ENCODE measurements at regions not wholly inside any gene's neighbourhood (a gene's known extent, or its start where the extent isn't known, plus 50 kb on each side); places are given as distances from the start of the nearest gene placed in this dataset.

DNA sequence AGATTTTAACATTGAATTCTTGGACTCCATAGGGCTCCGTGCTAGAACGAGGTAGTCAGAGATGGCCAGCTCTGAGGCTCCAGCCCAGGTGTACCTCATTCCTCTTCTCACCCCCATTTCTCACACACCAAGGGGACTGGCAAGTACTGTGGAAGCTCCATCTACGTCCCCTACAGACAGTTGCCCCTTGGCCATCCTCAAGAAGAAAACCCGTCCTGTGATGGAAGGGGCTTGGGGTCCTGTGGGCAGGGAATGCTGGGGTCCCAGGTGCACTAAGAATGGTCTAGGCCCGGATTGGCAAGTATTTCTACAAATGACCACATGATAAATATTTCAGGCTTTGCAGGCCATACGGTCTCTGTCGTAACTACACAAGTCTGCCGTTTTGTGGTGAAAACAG lies 110.3 kb downstream of the PDCL3 start:
- FAIRE-seq (no peak), DNase-seq (ENCODE audit: insufficient read length, low spot score) (no peak)
- no peak for TF ChIP-seq POLR2A (IDR thresholded peaks at IDR 0.05; ENCODE audit: low read depth, low read length)

DNA sequence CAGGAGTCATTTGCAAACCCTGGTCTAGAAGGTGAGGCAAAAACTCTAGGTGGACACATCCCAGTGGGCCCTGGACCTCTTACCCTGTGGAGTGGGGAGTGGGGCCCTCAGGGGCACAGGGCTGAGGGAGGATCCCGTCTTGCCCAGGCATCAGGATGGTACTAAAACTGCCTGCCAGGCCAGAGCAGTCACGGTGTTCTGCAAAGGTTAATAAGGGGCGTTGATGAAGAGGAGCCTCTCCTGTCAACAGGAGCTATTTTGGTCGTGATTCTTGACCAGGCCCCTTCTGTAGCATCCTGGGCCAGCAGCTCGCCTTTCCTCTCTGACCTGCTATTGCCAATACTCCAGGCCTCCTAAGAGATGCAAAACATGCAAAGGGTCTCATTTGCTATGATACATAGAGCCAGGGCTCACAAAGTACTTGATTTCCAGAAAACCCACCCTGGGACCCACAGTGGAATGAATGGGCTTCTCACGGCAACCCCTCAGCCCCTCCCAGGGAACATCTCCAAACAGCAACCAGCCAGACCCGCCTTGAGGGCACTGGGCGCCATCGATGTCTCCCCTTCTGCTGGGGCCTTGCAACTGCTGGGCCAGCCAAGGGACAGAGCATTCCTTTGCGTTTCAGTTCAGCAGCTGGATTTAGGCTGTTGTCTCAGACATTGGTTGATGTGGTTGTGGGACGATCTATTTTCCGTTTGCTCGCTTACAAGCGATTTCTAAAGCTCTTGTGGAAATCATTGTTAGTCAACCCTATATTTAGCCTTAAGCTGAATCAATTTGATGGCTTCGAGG lies 111.1 kb downstream of the PDCL3 start:
- TF ChIP-seq POLR2A (IDR thresholded peaks at IDR 0.05; ENCODE audit: low read depth, low read length) = no peak
- DNase-seq (ENCODE audit: insufficient read length, low spot score) (no peak), FAIRE-seq (no peak)

DNA sequence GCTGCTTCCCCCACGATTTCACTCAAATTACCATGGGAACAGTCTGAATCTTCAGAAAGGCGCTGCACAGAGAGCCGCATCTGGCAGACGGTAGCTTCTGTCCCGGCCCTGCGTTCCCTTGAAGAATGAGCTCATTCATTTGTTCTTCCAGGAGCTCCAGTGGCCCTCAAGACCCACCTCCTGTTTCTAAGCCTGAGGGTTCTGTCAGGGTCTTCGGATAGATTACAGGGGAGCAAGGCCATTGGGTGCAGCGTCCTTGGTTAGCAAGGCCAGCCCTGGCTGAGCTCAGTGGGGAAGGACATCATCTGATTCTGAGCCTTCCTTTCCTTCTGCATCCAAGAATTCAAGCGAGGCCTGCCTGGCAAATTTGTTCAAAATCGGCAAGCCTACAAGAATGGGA lies 111.9 kb downstream of the PDCL3 start:
- no peak for DNase-seq (ENCODE audit: insufficient read length, low spot score)
- TF ChIP-seq POLR2A (IDR thresholded peaks at IDR 0.05; ENCODE audit: low read depth, low read length) = no peak
- FAIRE-seq = no peak

DNA sequence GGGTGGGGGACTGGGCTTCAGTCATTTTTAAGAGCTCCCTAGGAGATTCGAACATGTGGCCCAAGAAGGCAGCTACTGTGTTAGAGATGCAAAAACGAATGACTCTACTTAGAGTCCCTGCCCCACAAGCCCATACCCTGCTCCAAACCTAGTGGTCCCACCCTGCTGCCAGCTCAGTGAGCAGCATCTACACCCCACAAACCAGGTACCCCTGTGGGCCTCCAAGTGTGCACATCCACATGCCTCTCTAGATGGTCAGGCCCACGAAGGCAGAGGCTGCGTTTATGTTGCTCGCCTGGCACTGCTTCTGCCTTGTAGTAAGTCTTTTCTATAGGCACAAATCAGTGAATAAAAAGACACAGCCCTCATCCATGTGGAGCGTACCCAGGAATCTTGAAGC lies 112.6 kb downstream of the PDCL3 start:
- no peak for TF ChIP-seq POLR2A (IDR thresholded peaks at IDR 0.05; ENCODE audit: low read depth, low read length)
- FAIRE-seq = no peak
- DNase-seq (ENCODE audit: insufficient read length, low spot score) = no peak

DNA sequence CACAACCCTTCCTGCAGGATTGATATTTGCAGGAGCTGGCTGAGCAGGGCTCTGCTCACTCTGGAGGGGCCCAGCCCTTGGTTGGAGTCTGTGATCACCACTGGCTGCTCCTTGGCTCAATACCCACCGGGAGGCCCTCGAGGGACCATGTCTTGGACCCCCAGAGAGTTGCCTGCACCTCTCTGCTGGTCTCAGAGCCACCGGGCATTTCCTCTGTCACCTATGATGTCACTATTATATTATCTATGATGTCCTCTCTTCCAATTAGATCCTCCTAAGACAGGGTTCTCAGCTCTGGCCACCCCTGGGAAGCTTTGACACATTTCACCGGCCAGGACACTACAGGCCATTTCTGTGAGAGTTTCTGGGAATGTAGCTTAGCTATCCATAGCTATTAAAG lies 113.1 kb downstream of the PDCL3 start:
- TF ChIP-seq POLR2A (IDR thresholded peaks at IDR 0.05; ENCODE audit: low read depth, low read length) = no peak
- DNase-seq (ENCODE audit: insufficient read length, low spot score) = no peak
- FAIRE-seq = no peak

DNA sequence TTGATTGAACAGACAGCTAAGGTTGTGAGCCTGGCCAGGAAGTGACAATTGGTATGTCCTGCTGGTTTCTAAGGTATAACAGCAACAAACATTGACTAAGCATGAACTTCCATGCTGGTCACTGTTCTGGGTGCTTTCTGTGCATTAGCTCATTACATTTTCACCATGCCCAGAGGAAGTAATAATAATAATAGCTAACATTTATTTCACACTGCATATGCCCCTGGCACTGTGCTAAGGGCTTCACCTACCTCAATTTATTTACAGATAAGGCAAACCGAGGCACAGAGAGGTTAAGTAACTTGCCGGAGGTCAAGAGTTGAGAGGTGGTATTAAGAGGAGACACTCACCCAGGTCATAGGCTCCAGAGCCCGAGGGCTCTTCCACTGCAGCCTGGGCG lies 113.6 kb downstream of the PDCL3 start:
- DNase-seq (ENCODE audit: insufficient read length, low spot score) (no peak), FAIRE-seq (no peak)
- TF ChIP-seq POLR2A (IDR thresholded peaks at IDR 0.05; ENCODE audit: low read depth, low read length) = no peak

DNA sequence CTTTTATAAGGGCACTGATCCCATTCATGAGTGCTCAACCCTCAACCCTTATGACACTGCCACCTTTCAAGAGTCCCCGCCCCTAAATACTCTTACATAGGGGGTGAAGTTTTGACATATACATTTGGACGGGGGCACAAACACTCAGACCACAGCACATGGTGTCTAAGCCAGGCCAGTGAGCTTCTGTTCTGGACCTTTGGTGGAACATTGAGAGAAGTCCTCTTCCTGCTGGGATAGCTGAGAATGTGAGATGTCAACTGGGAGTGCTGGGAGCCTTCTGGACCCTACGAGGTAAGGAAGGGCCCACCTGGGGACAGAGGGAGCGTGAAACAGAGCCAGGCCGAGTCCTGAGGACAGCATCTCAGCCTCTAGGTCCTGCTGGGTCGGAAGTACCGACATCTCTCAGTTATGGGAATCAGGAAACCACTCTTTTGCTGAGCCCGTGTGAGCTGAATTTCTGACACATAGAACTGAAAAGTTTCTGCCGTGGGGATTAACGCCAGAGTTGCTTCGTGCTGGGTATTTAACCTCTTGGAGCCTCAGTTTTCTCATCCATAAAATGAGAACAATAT lies 114.9 kb downstream of the PDCL3 start:
- no peak for TF ChIP-seq POLR2A (IDR thresholded peaks at IDR 0.05; ENCODE audit: low read depth, low read length)
- DNase-seq (ENCODE audit: insufficient read length, low spot score) (no peak), FAIRE-seq (no peak)

DNA sequence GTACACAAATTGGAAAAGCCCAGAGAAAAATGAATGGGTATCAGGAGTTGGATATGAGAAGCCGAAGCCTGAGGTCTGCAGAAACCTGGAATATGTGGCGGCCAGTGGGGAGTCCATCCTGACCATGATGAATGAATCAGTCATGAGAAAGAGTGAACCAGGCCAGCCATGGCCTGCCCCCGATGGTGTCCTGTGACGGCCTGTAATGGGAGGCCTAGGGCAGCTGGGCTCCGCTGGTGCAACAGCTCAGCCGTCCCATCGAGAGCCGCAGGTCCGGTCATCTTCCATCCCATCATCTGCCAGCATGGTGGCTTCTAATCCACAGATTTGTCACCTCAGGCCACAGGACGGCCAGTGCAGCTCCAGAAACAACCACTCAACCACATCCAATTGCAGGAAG lies 116.4 kb downstream of the PDCL3 start:
- no peak for TF ChIP-seq POLR2A (IDR thresholded peaks at IDR 0.05; ENCODE audit: low read depth, low read length)
- no peak for FAIRE-seq
- no peak for DNase-seq (ENCODE audit: insufficient read length, low spot score)

DNA sequence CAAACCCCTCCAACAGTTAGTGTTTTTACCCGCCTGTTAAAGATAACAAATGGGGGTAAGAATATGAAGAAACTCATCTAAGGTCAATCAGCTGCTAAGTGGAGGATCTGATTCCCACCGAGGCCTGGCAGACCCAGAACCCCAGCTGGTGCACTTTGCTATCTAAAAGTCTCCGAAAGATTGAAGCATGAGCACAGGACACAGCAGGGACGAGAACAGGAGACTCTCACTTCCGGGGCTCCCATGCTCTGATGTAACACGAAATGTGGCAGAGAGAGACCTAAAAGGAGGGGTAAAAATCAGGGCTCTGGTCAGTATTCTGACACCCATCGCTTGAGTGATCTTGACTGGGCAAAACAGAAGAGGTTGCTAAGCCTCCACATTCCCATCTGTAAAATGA lies 119.7 kb downstream of the PDCL3 start:
- TF ChIP-seq POLR2A (IDR thresholded peaks at IDR 0.05; ENCODE audit: low read depth, low read length) = no peak
- FAIRE-seq = no peak
- no peak for DNase-seq (ENCODE audit: insufficient read length, low spot score)

DNA sequence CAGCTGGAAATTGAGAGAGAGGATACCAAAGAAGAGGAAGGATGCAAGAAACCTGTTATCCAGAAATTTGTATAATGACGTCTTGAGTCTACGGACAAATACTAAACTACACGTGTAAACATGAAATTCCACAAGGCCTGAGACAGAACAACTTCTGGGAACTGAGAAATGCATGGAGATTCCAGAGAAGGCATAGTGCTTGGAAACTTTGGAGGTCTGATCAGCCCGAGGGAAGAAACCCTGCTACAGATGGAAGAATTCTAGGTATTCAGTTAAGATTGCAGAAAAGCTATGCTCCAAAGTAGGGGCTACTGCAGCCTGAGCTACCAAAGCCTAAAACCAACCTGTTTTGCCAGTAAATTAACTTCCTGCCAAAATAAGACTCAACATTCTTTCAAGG lies 120.4 kb downstream of the PDCL3 start:
- no peak for TF ChIP-seq POLR2A (IDR thresholded peaks at IDR 0.05; ENCODE audit: low read depth, low read length)

DNA sequence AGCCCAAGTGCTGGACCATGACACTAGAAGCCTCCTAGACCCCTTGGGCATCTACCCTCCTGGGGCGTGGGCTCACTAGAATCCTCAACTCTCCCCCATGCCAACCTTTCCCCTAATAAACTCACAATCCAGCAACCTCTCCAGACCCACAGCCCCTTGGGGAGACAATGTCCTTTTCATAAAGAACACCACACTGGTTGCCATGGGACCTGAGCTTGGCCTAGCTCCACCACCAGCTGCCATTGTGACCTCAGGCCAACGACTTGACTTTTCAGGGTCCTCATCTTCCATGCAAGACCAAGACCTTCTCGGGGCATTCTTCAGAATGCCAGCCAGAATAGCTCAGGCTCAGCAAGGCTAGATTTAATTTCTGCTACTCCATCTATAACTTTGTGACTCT lies 128.1 kb upstream of the NPAS2 start:
- FAIRE-seq (no peak), DNase-seq (ENCODE audit: insufficient read length, low spot score) (no peak)
- TF ChIP-seq POLR2A (IDR thresholded peaks at IDR 0.05; ENCODE audit: low read depth, low read length) = no peak

More for the DNA sequence above, 120.4 kb downstream of the PDCL3 start:
- FAIRE-seq = no peak
- no peak for DNase-seq (ENCODE audit: insufficient read length, low spot score)

DNA sequence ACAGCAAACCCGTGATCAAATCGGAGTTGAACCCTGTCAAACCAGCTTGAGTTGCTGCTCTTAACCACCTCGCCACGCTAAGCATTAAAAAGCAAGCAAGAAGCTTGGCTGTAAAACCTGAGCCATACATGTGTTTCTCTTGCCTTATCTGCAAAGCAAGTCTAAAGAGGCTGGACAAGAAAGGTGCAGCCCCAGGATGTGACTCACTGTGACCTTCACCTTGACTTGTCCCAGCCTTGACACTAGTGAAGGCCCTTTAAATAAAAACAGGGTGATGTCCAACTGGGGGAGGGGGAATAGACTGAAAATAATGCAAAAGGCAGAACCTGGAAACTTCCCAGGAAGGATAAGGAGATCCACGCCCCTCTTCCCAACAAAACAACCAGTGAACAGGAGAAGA lies 127.6 kb upstream of the NPAS2 start:
- FAIRE-seq (no peak), DNase-seq (ENCODE audit: insufficient read length, low spot score) (no peak)

DNA sequence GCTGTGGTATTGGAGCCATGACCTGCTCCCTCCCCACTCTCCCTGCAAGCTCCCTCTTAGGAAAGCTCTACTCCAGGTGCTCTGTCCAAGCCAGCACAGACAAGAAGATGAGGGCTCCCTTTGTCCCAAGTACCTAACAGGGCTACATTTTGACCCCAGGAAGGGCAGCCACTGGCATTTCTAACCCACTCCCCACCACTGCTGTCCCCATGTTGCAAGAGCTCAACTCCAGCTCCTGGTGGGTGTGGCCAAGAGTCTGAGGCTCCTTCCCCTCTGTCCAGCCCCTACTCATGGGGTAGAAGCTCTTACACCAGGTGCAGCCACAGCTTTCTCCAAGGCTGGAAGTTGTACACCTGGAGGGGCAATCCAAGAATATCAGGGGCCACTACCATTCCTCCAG lies 127.0 kb upstream of the NPAS2 start:
- DNase-seq (ENCODE audit: insufficient read length, low spot score) (no peak), FAIRE-seq (no peak)
- no peak for TF ChIP-seq POLR2A (IDR thresholded peaks at IDR 0.05; ENCODE audit: low read depth, low read length)

More for the DNA sequence above, 127.6 kb upstream of the NPAS2 start:
- no peak for TF ChIP-seq POLR2A (IDR thresholded peaks at IDR 0.05; ENCODE audit: low read depth, low read length)

DNA sequence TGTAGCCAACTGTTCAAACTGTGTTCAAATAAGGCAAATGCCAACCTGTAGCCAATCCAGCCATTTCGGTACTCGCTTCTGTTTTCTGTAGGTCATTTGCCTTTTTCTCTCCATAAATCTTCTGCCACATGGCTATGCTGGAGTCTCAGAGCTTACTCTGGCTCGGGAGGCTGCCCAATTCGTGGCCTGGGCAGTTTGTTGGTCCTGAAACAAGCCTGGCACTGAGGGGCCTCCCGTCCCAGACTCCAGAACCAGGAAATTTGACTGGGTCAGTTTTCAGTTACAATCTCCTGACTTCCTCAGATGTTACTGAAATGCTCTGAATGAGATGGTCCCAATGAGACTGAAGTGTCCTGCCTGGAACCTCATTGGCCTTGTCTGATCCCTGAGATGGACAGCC lies 120.8 kb upstream of the NPAS2 start:
- DNase-seq (ENCODE audit: insufficient read length, low spot score) = no peak
- FAIRE-seq = no peak
- no peak for TF ChIP-seq POLR2A (IDR thresholded peaks at IDR 0.05; ENCODE audit: low read depth, low read length)

DNA sequence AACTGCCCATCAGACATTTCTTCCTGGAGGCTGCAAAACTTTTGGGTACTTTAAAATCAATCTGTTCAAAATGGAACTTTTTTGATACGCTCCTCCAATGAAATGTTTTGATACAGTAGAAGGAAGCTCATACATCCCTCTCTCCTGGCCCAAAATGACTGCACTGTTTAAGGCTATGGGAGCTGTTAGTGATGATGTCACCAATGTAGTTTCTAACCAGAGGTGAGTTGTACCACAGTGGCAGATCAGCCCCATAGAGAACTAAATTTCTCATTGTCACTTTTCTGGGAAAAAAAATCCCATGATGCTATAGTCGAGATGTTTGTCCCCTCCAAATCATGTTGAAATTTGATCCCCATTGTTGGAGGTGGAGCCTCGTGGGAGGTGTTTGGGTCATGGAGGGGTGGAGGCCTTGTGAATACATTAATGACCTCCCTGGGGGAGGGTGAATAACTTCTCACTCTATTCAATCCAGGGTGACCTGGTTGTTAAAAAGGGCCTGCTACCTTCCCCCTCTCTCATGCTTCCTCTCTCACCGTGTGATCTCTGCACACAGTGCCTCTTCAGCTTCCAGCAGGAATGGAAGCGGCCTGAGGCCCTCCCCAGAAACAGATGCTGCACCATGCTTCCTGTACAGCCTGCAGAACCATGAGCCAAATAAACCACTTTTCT lies 117.4 kb upstream of the NPAS2 start:
- DNase-seq (ENCODE audit: insufficient read length, low spot score) = no peak
- FAIRE-seq = no peak
- no peak for TF ChIP-seq POLR2A (IDR thresholded peaks at IDR 0.05; ENCODE audit: low read depth, low read length)

All from H54 (cell line).